ENCODE measurements at regions not wholly inside any gene's neighbourhood (a gene's known extent, or its start where the extent isn't known, plus 50 kb on each side); places are given as distances from the start of the nearest gene placed in this dataset.

DNA sequence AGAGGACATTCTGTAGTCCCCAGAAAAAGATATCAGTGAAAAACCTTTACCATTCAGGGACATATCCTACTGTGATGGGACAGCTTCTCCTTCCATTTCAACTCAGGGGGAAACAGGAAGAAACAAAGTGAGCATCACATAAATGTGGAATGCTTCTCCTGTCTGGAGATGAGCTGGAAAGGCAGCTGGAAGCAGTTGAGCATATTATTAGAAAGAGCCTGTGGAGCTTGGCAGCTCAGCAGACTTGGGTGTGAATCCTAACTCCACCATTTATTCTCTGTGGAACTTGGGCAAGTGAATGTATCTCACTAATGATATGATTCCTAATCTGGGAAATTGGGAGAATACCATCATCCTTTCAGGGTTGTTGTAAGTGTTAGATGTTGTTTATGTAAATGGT is 232.1 kb upstream of the F9 start:
- Mint-ChIP-seq H3K9me3 (no peaks in the 10 kb centered on the region), H3K4me1 (no peaks in the 10 kb centered on the region), H3K4me3 (no peak overlapping the region), H3K27me3 (ENCODE audit: low read depth) (no peaks in the 10 kb centered on the region), H3K27ac (no peak overlapping the region), H3K36me3 (no peaks in the 10 kb centered on the region)
- no peak for DNase-seq (ENCODE audit: low spot score in 2 of 2, unreplicated experiment in 2 of 2)
- TF ChIP-seq, protein P1, sequence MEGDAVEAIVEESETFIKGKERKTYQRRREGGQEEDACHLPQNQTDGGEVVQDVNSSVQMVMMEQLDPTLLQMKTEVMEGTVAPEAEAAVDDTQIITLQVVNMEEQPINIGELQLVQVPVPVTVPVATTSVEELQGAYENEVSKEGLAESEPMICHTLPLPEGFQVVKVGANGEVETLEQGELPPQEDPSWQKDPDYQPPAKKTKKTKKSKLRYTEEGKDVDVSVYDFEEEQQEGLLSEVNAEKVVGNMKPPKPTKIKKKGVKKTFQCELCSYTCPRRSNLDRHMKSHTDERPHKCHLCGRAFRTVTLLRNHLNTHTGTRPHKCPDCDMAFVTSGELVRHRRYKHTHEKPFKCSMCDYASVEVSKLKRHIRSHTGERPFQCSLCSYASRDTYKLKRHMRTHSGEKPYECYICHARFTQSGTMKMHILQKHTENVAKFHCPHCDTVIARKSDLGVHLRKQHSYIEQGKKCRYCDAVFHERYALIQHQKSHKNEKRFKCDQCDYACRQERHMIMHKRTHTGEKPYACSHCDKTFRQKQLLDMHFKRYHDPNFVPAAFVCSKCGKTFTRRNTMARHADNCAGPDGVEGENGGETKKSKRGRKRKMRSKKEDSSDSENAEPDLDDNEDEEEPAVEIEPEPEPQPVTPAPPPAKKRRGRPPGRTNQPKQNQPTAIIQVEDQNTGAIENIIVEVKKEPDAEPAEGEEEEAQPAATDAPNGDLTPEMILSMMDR (IDR thresholded peaks at IDR 0.05; ENCODE audit: unreplicated experiment), result no peak

DNA sequence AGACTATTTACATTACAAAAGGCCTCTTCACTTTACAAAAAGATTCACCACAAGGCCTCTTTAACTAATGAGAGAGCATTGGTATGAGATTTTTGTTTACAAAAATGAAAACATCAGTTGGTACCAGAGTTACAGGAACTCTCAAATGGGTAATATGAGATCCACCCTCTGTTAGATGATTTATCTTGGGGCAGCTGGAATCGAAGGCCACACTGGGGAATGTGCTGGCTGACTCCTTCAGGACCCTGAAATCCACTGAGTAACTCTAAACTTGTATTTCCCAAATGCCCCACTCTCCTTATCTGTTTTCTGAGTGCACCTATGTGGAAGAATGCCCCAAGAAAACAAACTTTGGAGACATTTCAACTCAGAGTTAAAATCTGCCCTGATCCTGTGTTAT is 232.9 kb upstream of the F9 start:
- H3K36me3 Mint-ChIP-seq, result no peaks in the 10 kb centered on the region
- no peak overlapping the region for H3K27ac Mint-ChIP-seq
- H3K4me3 Mint-ChIP-seq, result no peak overlapping the region
- H3K9me3 Mint-ChIP-seq, result no peaks in the 10 kb centered on the region
- no peaks in the 10 kb centered on the region for H3K27me3 Mint-ChIP-seq (ENCODE audit: low read depth)
- no peaks in the 10 kb centered on the region for H3K4me1 Mint-ChIP-seq
- DNase-seq (ENCODE audit: low spot score in 2 of 2, unreplicated experiment in 2 of 2), result no peak
- TF ChIP-seq, protein P1 (IDR thresholded peaks at IDR 0.05; ENCODE audit: unreplicated experiment), result no peak

DNA sequence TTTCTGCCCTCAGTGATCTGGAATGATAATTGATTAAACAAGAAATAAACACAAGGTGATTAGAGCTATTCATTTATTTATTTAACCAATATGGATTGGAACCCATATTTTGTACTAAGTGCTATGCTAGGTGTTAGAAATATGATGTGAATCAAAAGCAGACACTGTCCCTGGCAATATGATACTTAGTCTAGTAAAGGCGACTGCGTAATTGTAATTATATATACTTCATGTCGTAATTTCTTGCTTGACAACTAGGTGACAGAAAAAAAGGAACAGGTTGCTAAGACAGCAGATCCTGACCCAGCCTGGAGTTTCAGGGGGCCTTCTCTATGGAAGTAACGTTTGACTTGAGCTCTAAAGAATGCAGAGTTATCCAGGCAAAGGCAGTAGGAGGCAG is 236.5 kb upstream of the F9 start:
- DNase-seq (ENCODE audit: low spot score in 2 of 2, unreplicated experiment in 2 of 2), result no peak
- Mint-ChIP-seq H3K4me3 (no peak overlapping the region), H3K27ac (no peak overlapping the region), H3K36me3 (no peaks in the 10 kb centered on the region), H3K9me3 (no peaks in the 10 kb centered on the region), H3K27me3 (ENCODE audit: low read depth) (no peaks in the 10 kb centered on the region), H3K4me1 (no peaks in the 10 kb centered on the region)
- TF ChIP-seq, protein P1 (IDR thresholded peaks at IDR 0.05; ENCODE audit: unreplicated experiment), result no peak

DNA sequence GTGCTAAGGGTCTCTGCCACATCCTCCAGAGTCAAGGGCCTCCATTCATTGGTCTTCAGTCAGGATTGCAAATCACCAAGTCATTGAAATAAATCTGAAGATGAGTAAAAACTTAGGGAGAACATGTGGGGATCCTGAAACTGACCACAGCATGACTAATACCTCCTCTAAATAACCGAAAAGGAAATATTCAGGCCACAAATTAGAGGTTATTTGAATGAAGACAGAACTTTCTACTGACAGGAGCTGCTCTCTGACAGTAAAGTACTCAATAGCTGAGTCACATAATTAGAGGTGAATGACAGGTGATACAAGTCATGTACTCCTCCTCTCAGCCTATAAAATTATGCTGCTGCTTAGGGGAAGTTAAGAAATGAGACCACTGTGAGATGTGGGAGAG is 240.2 kb upstream of the F9 start:
- TF ChIP-seq, protein P1 (IDR thresholded peaks at IDR 0.05; ENCODE audit: unreplicated experiment), result no peak
- DNase-seq (ENCODE audit: low spot score in 2 of 2, unreplicated experiment in 2 of 2), result no peak

DNA sequence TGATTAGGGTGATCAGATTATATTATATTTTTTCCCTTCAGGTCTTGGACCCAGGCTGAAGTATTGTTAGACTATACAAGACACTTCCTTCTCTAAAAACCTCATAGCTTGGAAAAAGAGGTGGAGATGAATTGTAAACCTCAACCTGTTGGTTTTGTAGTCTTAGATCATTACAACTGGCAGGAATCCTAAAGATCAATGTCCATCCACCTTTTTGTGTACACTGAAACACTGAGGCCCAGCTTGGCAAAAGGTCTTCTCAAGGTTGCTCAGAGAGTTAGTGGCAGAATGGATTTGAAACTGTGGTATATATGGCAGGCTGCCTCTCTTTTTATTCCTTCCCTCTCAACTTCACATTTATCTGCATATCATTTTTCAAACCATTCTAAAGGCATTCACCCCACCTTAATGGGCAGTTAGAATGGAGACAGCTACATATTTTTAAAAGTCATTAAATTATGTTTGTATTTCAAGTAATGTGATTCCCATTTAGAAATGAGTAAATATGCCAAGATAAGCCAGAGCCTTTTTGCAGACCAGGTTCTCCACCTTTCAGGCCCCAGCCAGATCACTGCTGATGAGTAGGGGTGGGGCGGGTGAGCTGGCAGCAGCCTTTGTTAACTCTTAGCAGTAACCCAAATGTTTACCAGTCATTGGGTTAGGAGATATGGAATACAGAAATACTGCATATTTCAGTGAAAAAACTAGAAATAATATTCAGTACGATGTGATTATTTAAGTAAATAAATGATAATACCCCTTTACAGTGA is 243.2 kb upstream of the F9 start:
- Mint-ChIP-seq H3K4me3 (no peak overlapping the region), H3K9me3 (peaks cover 11% of the 10 kb centered on the region), H3K4me1 (no peaks in the 10 kb centered on the region), H3K27me3 (ENCODE audit: low read depth) (no peaks in the 10 kb centered on the region), H3K36me3 (no peaks in the 10 kb centered on the region), H3K27ac (no peak overlapping the region)
- TF ChIP-seq, protein P1 (IDR thresholded peaks at IDR 0.05; ENCODE audit: unreplicated experiment), result no peak
- no peak for DNase-seq (ENCODE audit: low spot score in 2 of 2, unreplicated experiment in 2 of 2)

More for the DNA sequence above, 240.2 kb upstream of the F9 start:
- Mint-ChIP-seq H3K4me1 (no peaks in the 10 kb centered on the region), H3K27me3 (ENCODE audit: low read depth) (no peaks in the 10 kb centered on the region), H3K36me3 (no peaks in the 10 kb centered on the region), H3K27ac (no peak overlapping the region), H3K4me3 (no peak overlapping the region), H3K9me3 (no peaks in the 10 kb centered on the region)
